ES-I3 (cell line): ENCODE measurements at regions not wholly inside any gene's neighbourhood (a gene's known extent, or its start where the extent isn't known, plus 50 kb on each side); places are given as distances from the start of the nearest gene placed in this dataset.

Source experiments
- H3K36me3 ChIP-seq: 2 replicates; pipeline ENCODE4 v1.6.1; 2013; ENCODE audit warnings: mild to moderate bottlenecking, low read length, control low read depth, moderate library complexity; ENCODE audit not compliant: insufficient read depth
- H3K4me1 ChIP-seq: 2 replicates; pipeline ENCODE4 v1.6.1; 2013; ENCODE audit warnings: mild to moderate bottlenecking, control low read depth, low read length; ENCODE audit not compliant: insufficient read depth
- H3K9ac ChIP-seq: 2 replicates; pipeline ENCODE4 v1.6.1; 2013; ENCODE audit warnings: low read depth, mild to moderate bottlenecking, low read length, moderate library complexity
- H3K9me3 ChIP-seq: 2 replicates; pipeline ENCODE4 v1.6.1; 2013; ENCODE audit warnings: mild to moderate bottlenecking, low read length, moderate library complexity; ENCODE audit not compliant: control insufficient read depth, insufficient read depth

DNA sequence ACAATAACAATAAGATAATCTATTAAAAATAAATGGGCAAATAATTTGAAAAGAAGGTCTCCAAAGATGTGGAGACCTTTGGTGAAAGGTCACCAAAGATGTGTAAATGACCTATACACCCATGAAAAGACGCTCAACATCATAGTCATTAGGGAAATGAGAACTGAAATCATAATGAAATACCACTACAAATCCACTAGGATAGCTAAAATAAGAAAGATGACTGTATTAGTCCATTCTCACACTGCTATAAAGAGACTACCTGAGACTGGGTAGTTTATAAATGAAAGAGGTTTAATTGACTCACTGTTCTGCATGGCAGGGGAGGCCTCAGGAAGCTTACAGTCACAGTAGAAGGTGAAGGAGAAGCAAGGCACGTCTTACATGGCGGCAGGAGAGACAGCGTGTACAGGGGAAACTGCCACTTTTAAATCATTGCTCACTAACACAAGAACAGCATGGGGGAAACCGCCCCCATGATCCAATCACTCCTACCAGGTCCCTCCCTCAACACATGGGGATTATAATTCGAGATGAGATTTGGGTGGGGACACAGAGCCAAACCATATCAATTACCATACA lies 339.6 kb downstream of the ENC1 start:
- Histone ChIP-seq H3K9me3 (no peaks in the 10 kb centered on the region), H3K36me3 (no peaks in the 10 kb centered on the region), H3K9ac (no peak overlapping the region), H3K4me1 (no peaks in the 10 kb centered on the region)

DNA sequence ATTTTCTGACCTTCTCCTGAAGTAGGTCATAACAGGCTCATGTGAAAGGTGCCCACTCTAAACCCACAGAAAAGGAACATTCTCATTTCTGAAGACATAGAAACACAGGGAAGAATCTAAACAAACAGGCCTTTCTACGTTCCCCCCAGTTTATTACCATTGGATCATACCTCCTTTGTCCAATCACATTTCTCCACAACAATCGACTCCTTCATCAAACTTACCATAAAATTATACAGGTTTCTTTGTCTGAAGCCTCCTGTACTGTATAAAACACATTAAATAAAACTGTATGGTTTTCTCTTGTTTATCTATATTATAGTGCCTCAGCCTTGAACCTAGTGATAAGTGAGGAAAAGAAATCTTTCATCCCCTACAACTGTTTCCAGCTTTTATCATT lies 340.7 kb downstream of the ENC1 start:
- Histone ChIP-seq H3K9me3 (no peaks in the 10 kb centered on the region), H3K4me1 (no peaks in the 10 kb centered on the region), H3K9ac (no peak overlapping the region), H3K36me3 (no peaks in the 10 kb centered on the region)

DNA sequence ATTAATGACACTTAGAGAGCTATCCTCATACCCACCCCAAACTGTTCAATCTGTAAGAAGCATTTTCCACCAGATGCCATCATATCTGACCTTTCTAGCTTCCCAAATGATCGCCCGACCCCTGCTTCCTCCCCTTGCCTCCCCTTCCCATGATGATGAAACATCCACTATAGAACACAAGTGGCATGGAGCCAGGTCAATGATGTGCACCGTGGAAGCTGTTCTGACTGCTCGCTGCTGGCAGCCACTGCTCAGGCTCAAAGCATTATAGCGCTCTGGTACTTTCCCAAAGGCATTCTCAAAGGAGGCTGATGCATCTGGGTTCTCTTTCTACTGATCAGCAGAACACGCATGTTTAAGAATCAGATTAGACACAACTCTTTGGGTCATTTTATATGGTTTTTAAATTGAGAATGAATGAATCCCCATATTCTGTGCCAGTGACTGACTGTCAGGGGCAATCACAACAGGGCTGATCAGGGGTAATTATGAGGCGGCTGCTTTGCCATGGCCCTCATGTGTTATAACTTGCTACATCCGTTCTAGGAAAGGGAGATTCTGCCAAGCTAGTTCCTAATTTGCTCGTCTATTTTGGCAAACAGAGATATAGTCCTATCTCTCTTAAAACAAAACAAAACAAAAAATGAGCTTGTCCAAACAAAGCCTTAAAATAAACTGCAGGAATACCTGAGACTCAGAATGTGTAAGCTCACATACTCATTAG lies 343.7 kb downstream of the ENC1 start:
- Histone ChIP-seq H3K9ac (no peak overlapping the region), H3K9me3 (no peaks in the 10 kb centered on the region), H3K36me3 (no peaks in the 10 kb centered on the region), H3K4me1 (no peaks in the 10 kb centered on the region)

DNA sequence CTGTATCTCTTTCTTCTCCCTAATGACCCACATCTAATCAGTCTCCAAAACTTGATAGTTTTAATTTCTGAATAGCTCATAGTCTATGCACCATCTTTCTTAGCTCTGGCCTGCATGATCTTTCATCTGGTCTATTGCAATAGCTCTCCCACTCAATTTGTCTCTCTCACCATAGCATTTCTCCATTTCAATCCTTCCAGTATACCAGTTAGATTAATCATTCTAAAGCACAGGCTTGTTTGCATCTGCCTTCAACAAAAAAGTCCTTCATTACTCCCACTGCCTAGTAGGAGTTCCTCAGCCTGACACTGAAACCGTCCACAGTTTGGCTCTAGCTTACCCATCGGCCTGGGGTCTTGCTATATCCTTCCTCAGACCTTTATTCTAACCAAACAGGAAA lies 344.9 kb downstream of the ENC1 start:
- Histone ChIP-seq H3K9ac (no peak overlapping the region), H3K4me1 (no peaks in the 10 kb centered on the region), H3K36me3 (no peaks in the 10 kb centered on the region), H3K9me3 (no peaks in the 10 kb centered on the region)

DNA sequence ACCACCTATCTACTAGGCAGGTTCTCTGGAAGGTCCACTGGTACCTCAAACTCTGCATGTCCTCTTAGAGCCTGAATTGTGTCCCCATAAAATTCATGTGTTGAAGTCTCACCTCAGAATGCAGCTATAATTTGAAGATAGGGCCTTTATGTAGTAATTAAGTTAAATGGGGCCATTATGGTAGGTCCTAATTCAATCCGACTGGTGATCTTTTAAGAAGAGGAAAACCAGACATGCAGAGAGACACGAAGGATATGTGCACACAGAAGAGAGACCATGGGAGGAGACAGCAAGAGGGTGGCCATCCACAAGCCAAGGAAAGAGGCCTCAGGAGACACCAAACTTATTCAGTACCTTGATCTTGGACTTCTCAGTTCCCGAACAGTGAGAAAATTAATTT lies 345.4 kb downstream of the ENC1 start:
- no peak overlapping the region for H3K9ac ChIP-seq
- no peaks in the 10 kb centered on the region for H3K36me3 ChIP-seq
- H3K4me1 ChIP-seq = no peaks in the 10 kb centered on the region
- no peaks in the 10 kb centered on the region for H3K9me3 ChIP-seq

DNA sequence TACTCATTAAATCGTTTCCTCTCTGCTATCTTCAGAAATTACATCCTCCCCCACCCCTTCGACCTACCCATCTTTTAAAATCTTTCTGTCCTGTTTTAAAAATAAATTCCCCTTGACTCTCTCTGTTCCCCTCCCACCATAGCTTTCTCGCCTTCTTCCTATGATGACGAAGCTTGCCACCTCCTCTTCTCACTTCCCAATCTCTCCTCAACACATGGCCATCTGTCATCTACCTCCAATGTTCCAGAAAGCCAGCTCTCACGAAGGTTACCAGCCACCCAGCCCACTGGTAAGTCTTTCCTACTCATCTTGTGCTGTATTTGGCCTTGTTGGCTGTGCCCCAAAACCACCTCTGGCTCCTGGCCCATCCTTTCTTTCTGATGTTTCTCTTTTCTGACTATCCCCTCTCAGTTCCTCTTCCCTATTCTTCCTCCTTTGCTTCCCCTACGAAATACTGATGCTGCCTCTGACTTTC lies 346.3 kb downstream of the ENC1 start:
- Histone ChIP-seq H3K9ac (no peak overlapping the region), H3K9me3 (no peaks in the 10 kb centered on the region), H3K4me1 (no peaks in the 10 kb centered on the region), H3K36me3 (no peaks in the 10 kb centered on the region)

DNA sequence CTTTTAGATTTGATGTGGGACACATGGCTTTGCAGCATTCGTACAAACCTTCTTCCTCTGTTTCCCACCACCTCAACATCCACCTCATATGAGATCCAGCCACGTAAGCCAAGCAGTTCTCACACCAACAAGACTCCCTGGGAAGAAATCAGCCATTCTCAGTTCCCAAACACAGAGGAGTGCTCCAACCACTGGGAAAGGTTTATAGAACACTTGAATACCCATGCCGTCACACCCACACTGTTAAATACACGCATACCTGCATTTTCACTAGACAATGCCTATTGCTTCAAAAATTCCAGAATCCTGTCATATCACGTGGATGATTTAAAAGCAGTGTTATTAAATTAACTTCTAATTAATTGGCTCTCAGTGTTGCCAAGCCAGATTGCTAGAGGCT lies 347.3 kb downstream of the ENC1 start:
- no peak overlapping the region for H3K9ac ChIP-seq
- H3K9me3 ChIP-seq = no peaks in the 10 kb centered on the region
- no peaks in the 10 kb centered on the region for H3K36me3 ChIP-seq
- no peaks in the 10 kb centered on the region for H3K4me1 ChIP-seq

DNA sequence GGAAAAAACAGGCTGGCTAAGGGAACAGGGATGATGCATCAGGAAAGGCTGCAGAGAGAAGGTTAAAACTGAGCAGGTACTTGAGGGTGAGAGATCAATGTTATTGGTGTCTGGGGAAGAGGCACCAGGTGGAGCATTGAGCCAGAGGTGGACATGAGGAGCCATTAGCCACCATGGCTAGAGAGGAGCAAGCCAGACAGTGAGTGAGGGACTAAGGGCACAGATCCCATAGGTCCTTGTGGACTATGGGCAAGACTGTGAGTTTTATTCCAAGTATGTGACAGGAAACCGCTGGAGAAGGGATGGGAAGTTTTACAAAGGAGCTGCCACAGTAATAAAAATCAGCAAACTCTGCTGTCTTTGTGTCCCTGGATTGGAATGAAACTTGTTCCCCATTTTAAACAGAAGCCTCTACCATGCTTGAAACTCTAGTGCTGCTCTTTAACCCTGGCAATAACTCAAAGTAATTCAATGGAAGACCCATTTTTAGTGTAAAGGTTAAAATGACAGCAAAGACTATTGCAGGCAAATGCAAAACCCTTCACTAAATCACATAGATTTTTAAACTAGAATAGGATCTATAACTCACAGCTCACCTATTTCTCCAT lies 349.8 kb downstream of the ENC1 start:
- H3K36me3 ChIP-seq = no peaks in the 10 kb centered on the region
- no peaks in the 10 kb centered on the region for H3K9me3 ChIP-seq
- H3K9ac ChIP-seq = no peak overlapping the region
- H3K4me1 ChIP-seq = no peaks in the 10 kb centered on the region

DNA sequence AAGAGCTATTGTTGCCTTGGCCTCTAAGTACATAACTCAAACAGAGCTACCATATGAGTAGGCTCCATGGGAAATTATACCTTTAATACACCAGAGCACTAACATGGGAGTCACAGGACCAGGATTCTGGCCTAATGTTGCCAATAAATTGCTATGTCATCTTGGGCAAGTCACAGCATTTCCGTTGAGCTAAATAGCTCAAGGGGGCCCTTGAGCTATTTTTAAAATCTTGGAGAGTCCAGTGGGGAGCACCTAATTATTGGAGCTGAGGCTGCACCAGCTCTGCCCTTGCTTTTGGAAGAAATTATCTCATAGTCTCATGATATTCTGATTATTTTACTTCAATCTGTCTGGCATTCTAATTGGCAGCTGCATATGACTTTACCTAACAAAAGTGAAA lies 350.8 kb downstream of the ENC1 start:
- Histone ChIP-seq H3K4me1 (no peaks in the 10 kb centered on the region), H3K9me3 (no peaks in the 10 kb centered on the region)

DNA sequence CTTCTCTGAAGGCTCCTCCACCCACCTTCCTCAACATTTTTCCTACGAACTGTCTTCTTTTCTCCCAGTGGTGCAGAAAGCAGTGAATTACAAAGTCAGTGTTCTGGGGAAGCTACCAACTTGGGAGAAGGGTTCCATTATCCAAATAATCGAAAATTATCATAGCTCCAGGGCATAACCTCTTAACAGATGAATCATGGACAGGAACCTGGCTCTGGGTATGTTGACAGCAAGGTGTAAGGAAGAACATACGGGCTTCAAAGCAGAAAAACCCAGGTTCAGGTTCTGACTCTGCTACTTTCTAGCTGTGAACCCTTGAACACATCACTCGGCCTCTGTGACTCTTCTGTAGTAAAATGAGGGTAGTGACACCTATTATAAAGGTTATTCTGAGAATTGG lies 351.3 kb downstream of the ENC1 start:
- no peaks in the 10 kb centered on the region for H3K9me3 ChIP-seq
- no peaks in the 10 kb centered on the region for H3K4me1 ChIP-seq

More for the DNA sequence above, 350.8 kb downstream of the ENC1 start:
- H3K9ac ChIP-seq = no peak overlapping the region
- H3K36me3 ChIP-seq = no peaks in the 10 kb centered on the region

DNA sequence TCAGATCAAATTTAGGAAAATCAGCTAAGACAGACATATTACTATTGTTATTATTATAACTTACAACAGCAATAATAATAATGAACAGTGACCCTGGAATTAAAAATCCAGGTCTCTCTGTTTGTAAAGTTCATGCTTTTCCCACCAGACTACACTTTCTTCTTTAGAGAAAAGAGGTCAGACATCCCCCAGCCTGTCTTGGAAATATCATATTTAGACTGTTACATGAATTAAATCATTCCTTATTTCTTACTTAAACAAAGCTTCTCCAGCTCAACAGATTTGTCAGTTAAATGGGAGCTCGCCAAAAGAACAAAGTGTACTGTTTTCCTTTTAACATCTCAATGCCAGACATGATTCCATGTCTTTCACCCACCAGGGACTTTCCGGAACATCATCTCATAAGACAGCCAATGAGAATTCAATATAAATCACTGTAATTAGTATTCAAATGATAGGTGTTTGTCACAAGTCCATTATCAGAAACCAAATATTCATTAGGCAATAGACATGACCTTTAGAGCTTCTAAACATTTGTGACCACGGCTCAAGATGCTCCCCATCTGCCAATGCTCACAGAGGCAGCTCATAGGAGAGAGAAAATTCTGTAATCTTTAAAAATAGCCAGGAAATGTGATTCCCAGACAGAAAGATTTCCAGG lies 351.9 kb downstream of the ENC1 start:
- Histone ChIP-seq H3K9me3 (no peaks in the 10 kb centered on the region), H3K36me3 (no peaks in the 10 kb centered on the region), H3K9ac (no peak overlapping the region), H3K4me1 (no peaks in the 10 kb centered on the region)

More for the DNA sequence above, 351.3 kb downstream of the ENC1 start:
- Histone ChIP-seq H3K36me3 (no peaks in the 10 kb centered on the region), H3K9ac (no peak overlapping the region)

DNA sequence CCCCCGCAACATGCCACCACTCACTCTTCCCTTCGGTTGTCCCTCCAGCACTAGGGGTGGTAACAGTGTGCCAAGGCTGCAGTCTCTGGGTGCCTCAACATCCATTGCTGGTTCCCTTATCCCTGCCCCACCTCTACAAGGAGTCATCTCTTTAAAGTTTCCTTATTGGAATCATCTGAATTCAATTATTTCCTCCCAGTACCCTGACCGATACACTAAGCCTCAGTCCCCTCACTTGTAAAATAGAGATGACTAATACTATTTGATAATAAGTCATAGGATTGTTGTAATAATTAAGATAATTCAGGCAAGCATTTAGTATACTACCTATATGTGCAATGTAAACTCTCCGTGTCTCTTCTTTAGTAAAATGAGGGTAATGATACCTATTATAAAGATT lies 352.5 kb downstream of the ENC1 start:
- Histone ChIP-seq H3K9me3 (no peaks in the 10 kb centered on the region), H3K4me1 (peaks cover 2% of the 10 kb centered on the region; the same call in 1 of the 2 replicates), H3K9ac (no peak overlapping the region), H3K36me3 (no peaks in the 10 kb centered on the region)

DNA sequence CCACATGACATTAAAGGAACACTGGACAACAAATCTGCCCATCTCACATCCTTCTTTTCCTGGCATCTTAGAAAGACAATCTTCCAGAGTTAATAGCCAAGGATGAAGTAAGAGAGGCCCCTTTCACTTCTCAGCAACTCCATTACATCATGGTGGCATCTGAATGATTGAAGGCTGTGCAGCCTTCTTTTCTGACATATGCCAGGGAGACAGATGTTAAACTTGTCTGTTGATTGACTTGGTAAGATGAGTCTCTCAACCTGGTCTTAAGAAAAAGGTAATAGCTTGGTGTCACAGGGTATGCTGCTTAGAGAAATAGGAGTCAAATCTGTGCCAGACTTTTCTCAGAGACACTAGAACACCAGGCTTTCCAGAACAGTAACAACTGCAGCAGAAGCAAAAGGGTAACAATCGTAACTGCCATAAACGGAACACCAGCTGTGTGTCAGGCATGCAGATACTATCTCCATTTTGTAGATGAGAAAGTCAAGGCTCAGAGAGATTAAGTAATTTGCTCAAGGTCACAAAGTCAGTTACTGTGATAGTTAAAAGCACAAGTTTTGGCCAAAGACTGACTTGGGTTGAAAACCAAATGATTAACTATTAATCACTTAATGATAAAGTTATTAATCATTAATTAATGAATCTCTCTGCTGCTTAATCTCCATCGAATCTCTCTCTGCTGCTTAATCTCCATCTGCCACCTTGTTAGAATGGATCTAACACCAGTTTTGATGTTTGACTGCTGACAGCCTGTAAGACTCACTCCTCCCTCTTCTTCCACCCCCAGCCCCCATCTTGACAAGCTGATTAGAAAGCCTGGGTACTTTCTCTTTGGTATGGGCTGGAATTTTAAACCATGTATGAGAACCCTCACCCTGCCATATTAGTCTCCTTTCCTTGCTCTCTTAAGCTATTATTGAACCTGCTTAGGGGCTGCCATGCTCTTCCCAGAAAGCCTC lies 353.5 kb downstream of the ENC1 start:
- no peaks in the 10 kb centered on the region for H3K36me3 ChIP-seq
- H3K9ac ChIP-seq = no peak overlapping the region
- peaks cover 5% of the 10 kb centered on the region; the same call in 1 of the 2 replicates for H3K4me1 ChIP-seq
- no peaks in the 10 kb centered on the region for H3K9me3 ChIP-seq
